ENCODE measurements at regions not wholly inside any gene's neighbourhood (a gene's known extent, or its start where the extent isn't known, plus 50 kb on each side); places are given as distances from the start of the nearest gene placed in this dataset.

DNA sequence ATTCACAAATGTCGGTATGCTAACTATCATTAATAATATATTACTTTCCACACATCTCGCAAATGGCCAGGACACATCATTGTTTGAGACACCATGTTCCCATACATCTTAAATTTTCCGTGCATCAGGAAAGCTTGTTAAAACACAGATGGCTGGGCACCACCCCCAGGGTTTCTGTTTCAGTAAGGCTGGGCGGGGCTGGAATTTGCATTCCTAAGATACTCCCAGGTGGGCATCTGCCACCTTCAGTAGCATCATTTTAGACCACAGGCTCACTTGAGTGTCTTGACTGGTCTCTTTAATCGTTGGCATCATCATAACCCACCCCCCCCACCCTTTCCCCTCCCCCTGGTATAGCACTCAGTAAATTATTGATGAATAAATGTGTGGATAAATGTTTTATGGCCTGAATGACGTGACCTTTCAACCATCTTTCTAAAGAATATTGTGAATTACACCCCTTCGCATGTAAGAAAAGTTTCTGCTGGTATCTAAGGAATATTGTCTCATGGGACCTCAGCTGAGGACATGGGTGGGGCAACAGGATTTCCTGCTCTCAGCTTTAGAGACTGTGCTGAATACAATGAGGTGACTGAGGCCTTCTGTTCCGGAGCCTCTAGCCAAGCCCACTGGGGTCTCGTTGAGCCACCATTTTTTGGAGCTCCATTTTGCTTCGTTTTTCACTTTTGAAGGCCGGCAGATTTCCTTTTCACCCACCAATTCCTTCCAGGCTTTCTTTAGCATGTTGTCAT, 124.1 kb upstream of the NEDD9 start:
- no peak for DNase-seq

DNA sequence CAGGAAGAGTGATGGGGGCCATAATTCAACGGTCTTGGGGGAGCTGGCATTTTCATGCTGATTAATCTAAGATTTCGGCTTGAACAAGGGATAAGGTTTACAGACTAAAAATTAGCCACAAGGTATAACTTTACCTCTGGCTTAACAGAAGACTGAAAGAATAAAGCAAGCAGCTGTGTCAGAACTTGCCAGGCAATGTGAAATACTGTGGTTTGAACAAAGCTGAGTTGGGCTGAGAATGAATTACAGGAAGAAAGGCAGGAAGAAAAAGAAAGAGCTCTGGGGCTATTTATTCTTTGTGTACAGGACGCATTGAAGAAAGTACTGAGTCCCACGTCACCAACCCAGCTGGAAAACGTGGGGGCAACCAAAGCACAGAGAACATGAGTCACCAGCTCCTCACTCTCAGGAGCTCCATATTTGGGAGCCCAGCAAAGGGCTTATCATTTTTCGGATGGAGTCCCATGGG, 121.5 kb upstream of the NEDD9 start:
- no peak for DNase-seq

DNA sequence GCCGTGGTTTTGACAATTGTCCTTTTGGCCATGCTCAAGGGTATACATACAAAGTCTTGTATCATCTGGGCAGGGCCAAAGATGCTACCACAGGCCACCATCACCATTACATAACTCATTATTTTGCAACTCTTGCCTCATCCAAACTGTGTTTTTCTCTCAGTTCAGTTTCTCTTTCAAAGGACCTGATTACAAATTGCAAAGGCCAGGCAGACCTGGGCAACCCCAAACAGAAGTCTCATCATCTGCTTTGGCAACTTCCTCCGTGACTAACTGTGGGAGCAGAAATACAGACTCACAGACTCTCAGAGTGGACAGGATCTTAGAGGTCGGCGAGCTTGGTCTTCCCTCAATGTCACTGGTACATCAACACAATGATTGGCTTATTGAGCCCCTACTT, 117.8 kb upstream of the NEDD9 start:
- no peak for DNase-seq

DNA sequence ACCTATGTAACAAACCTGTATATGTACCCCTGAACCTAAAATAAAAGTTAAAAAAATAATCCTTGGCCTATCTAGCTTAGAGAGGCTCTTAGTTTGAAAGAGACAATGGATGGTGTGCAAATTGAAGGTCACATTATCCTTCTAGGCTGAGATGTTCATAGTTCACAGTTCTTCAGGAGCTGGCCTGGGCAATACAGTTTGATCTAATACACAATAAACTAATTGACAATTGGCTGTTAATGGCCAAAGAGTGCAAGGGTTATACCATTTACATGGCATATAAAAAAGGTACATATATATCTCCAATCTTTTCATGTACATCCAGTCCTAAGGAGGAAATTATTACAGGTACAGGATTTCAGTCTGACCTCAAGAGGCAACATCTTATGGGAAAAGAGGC, 117.4 kb upstream of the NEDD9 start:
- DNase-seq, result no peak

DNA sequence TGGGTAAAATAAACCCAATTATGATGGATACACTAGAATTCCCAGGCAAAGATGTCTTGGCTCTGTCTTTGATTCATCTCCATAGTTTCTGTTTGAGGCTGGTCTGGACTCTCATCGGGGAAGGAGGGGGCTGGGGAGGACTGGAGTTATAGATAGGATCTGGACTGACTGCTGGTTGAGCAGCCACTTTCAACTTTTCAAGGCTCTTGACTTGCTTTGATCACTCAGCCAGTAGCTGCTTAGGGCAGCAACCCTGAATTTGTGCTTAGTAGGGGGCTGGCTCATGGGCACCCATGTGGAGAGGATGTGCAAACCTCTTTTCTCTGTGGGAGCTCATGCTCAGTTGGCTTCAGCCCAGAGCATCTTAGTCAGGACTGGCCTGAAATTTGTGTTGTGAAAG, 114.0 kb upstream of the NEDD9 start:
- no peak for DNase-seq

DNA sequence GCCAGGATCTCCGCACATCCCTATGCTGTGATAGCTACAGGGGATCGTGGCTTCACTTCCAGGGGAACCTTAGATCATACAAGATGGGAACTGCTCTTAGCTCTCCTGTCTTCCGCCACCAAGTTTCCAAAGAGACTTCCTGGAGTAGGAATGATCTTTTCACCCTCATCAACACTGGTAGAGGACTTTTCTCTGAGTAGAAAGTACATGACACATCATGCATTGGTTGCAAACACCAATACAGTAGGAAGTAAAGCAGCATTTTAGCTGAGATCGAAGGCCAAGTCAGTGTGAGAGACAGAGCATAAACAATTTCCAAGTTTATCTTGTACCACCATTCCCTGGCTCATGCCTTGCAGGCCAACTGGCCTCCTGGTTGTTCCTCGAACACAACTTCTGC, 113.1 kb upstream of the NEDD9 start:
- DNase-seq, result no peak

DNA sequence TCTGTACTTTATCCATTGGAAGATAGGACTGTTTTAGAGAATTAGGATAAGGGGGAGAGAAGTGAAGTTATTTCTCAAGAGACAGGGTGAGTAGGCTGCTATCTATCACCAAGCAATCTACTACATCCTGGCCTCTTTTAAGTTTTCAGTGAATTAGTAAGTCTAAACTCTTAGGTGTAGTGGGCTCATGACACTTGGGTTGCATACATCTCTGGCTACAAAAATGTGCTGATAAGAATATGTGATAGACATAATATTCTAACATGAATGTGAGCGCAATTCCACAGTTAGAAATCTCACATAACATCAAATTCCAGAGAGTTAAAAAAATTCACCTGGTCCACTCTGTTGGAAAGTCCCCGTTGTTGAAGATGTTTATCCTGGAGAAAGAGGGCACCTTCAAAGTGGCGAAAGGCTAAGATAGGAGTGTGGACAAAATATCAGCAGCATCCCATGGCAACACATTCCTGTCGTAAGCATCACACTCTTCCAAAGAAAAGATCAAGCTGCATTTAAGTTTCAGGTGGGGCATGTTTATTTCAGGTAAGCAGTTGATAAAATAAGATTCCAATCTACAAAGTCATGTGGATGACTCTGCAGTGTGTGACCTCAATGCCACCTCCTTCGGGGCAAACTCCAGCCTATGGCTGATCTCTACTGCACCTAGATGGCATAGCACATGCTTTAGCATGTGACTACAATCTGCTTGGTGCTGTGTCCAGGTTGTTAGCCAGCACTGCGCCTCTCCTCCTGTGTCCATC, 111.7 kb upstream of the NEDD9 start:
- DNase-seq, result no peak

DNA sequence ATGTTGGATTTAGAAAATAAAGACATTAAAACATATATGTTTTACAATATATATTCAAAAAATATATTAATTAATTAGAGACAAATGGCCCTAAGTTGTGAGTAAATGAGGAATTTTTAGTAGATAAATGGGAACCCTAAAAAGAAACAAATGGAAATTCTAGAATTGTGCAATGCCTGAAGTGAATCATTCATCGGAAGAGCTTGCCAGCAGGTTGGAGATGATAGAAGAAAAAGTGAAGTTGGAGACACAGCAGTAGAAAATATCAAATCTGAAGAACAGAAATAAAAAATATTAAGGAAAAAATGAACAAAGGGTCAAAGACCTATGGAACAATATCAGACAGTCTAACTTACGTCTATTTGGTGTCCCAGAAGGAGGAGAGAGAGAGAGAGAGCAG, 109.4 kb upstream of the NEDD9 start:
- no peak for DNase-seq

DNA sequence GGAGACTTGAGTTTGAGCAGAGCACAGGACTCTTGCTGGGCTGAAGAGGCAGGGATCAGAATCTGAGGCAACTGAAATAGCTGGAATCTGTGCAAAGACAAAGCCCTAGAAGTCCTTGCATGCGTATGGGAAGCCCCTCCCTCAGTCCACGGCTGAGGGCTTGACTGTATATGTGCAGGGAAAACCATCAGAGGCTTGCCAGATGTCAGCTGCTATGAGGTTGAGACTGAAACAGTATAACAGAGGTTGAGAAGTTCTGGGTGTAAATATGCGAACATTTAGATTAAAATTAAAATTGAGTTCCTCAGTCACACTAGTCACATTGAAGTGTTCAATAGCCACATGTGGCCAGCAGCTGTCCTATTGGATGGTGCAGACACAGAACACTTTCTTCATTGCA, 108.8 kb upstream of the NEDD9 start:
- no peak for DNase-seq

DNA sequence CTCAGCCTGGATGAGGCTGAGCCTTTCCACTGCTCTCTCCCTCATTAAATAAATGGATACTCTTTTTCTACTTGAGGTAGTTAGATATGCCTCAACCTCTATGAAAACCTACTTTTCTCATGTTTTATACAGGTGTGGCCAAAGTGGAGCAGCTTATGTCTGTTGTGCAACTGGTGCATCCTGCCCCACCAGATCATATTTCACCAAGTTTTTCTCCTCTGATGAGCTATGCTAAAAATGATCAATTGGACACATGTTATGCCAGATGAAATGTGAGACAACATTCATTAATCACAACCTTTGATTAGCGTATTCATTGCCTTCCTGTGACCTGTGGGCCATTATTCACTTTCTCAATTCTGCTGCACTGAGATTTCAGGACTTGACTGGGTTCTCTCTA, 106.9 kb upstream of the NEDD9 start:
- DNase-seq, result no peak

DNA sequence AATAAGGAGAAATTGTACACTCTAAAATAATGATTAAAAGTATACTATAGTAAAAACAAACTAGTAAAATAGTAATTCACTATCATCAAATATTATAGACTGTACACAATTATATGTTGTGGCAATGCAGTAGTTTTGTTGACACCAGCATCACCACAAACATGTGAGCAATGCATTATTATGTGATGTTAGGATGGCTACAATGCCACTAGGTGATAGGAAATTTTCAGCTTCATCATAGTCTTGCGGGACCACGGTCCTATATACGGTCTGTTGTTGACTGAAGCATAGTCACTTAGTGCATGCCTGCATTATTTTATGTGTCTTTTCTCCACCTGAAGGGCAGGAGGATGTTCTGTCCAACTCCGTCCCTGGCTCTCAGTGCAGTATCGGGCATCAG, 104.8 kb upstream of the NEDD9 start:
- no peak for DNase-seq

DNA sequence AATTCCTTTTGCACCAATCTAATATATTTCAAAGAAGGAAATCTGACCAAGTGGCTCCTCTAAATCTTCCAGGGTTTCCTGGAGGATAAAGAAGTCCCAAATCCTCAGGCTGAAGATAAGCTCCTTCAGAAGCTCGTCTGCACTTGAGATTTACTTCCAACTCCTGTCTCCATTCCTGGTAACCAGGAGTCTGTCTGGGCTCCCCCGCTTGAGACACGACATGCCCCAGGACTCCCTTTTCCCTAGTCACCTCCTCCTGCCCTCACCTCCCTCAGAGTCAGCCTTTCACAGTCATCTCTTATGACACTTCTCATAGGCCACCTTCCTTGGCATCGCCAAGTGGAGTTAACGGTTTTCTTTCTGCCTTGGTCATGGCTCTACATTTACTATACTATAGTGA, 103.4 kb upstream of the NEDD9 start:
- no peak for DNase-seq

DNA sequence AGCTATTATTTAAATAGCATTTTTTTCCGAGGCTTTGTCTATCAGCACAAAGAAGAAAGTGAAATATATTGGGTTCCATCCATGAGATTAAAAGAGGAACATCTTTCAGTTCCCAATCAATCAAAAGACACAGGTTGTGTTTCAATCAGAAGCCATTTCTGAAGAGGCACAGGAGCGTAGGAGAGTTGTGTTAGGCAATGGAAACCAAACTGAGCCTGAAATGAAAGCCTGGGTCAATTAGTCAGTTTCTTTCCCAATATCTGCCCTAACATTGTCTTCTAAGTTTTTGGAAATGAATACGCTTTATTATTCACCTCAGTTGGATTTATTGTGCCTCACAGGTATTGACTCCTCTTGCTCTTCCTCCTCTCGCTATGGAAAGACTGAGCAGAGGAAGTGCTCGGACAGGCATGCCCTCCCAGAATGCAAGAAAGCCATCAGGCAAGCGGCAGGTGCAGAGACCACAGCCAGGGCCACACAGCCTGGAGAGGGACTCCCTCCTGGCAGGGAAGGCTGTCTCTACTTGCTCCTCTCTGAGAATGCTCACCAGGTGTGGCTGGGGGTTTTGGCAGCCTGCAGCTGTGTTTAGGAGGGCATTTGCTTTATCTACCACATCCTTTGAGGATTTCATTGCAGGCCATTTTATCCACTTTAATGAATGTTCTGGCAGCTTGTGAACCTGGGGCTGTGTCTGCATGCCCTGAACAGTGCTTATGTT, 100.8 kb upstream of the NEDD9 start:
- DNase-seq, result no peak

DNA sequence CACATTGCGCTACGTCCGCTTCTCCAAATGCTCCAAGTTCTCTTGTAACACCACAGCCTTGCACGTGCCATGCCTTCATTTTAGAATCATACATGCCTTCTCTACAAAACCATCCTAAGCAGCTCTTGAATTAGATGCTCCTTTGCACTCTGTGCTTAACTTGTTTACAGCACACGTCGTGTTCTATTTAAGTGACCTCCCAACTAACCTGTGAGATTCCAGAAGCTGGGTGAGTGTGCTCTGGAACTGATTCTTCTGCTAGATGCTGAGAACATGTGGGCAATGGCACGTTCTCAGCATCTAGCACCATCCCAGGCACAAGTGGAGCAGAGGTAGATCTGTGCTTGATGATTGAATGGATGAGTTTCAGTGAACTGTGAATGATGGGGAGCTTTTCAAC, 100.0 kb upstream of the NEDD9 start:
- DNase-seq, result no peak

DNA sequence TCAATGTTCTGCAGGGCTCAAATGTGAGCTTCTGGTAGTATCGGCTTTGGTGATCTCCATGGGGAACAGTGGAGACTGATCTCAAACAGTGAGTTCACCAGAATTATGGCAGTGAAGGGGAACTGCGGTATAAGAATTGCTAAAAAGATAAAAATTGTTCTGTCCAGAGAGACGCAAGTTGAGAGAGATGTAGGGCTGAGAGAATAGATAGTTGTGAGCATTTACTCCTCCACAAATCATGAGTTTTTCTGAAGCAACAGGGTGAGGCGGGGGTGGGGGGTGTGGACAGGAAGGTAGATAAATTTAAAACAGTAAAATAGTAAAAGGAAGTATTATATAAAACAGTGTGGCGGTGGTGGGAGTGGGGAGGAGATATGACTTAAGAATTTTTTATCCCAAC, 98.6 kb upstream of the NEDD9 start:
- DNase-seq, result no peak

DNA sequence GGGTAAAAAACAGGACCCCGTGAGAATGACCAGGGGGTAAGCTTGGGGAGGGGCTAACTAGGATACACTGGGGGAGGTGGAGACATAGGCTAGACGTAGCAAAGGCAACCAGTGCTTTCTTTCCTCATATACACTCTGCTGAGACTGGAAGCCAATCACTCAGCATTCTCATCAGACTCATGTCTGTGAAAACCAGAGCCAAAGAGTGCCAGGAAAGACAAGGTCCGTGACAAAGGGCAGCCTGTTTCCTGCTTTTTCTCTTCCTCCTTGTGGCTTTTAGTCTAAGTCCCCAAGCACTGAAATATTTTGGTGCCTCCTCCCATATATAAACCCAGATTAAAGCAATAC, 97.9 kb upstream of the NEDD9 start:
- DNase-seq, result no peak

DNA sequence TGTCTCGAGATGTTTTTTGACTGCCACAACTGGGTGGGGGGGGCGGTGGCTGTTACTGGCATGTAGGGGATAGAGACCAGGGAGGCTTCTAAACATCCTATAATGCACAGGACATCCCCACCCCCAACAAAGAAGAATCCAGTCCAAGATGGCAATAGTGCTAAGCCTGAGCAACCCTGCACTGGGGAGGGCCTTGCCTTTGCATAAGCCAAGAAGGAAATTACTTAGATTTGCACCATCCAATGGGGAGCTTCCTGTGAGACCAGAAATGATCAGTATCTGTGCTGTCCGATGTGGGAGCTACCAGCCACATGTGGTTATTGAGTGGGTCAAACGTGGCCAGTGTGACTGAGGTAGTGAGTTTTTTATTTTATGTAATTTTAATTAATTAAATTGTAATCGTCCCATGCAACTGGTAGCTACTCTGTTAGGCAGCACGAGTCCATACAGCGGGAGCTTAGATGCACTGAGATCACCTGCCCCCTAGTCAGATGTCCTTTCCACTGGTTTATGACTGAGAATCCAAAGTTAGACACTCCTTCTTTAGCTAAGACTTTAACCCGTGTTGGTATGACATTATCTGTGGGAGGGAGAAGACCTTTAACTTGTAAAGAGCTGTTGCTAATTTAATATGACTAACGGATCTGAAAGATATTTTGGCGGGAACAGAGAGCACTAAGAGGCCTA, 97.4 kb upstream of the NEDD9 start:
- no peak for DNase-seq

DNA sequence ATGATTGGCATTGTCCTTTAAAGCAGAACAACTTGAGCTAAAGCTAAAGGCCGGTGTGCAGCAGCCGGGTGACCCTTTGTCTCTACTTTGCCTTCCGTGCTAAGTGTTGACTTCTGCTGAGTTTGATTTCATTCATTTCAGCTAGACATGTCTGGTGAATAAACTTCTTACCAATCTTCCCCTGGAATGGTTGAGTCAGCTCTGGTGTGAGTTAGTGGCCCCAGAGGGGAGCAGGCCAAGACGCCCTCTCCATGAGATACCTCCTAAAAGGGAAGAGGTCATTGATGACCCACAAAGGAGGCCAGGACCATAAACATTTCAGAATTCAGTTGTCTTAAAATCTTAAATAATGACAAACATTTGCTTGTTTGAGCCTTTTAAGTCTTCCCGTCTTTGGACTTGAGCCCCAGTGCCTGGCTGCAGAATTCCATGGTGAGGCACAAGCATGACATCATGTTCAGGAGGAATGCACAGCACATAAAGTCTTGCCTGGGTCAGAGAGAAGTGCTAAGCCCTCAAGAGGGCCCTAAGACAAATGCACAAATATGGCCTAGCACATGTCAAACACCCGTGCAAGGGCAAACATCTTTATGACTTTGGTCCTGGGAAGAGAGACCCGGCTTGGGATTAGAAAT, 96.3 kb upstream of the NEDD9 start:
- no peak for DNase-seq

DNA sequence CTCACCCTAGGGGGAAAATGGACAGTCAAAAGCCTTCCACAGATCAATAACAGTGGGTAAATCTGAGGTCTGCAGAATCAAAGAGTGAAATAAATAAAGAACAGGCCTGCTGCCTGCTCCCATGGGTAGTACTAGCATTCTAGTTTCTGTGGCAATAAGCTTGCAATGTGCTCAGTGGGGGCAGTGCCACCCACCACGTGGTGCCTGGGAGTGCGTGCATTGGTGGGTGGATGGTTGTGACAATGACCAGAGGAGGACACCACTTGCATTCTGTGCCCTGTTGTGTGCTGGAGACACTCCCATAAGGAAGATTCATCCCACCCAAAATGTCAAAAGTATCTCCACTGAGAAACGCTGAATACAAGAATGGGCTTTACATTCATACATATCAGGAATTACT, 95.5 kb upstream of the NEDD9 start:
- DNase-seq, result no peak

DNA sequence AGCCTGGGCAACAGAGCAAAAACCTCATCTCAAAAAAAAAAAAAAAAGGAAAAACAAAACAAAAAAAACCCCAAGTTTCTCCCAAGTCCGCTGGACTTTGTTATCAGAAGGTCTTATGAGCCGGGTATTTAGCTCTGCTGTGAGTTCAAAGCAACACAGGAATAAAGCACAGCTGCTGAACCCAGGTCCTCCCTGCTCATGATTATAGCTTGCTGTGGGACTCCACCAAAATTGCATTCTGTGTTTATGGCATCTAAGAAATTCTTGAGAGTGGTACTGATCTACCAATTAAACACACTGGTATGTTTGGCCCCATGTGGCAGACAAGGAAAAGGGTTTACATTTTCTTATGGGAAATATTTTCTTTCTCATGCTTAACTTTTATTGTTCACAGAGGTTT, 93.6 kb upstream of the NEDD9 start:
- no peak for DNase-seq

DNA sequence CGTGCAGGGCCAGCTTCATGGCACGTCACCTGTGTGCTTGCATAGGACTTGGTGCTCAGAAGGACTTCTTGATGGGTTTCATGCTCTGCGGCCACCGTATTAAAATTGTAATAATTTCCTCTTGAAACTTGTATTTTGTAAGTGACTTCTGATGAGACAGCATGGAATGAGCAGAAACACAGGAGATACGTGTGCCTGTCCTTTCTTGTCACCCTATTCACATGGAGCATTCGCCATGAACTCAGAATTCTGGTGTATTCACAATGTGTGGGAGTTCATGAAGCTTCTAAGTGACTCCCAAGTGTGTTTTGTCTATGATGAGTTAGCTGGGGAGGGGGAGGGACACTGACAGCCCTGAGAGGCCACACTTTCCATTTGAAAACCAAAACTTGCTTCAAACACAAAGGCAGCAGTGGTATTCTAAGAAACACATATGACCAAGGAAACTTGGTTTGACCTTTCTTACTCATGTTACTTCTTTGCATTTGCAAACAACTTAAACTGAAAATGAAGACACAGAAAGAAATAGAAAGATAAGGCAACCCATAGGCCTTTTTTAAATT, 92.1 kb upstream of the NEDD9 start:
- no peak for DNase-seq

DNA sequence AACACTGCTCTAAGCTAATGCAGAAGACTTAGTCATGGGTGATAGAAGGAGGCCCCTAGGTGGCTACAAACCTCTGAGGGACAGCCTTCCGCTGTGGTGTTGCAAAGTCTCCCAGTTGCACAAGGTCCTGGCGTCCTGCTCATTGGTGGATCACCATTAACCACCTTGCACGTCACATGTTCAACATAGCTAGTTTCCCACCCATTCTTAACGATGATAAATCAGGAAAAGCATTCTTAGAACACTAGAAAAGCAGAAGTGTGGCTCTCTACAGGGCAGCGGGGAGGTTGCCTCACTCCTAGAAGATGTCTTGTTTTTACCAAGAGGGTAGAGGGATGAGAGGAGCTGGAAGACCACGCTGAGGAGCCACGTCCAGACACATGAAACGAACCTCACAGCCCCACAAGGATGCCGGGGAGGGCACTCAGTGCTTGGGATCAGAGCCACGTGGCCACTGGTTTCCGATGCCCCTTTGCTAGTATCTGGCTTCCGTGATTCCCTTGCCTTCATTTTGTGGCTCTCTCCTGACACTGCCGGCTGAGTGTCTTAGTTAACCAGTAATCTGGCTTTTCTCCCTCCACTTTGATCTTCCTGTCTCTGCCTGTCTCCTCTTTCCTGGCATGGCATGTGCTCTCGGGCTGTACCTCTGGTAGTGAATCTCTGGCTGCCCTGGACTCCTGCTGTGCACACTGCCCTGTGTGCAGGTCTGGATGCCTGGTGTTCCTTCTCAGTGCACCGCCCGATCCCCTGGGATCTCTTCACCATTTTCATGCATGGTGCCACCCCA, 91.4 kb upstream of the NEDD9 start:
- no peak for DNase-seq
